GM19351 (cell line): ENCODE measurements at regions not wholly inside any gene's neighbourhood (a gene's known extent, or its start where the extent isn't known, plus 50 kb on each side); places are given as distances from the start of the nearest gene placed in this dataset.
"Not testable (repeated sequence)": the region's sequence is repeated elsewhere in the genome, so short reads cannot be mapped to it uniquely, and the experiment has no call there.

Source experiments
- ATAC-seq: cut with Tn5 transposase; IDR thresholded peaks from one replicate; pipeline ENCODE4 v1.9.1; 2021; ENCODE audit warnings: mild to moderate bottlenecking, moderate library complexity; ENCODE audit not compliant: unreplicated experiment

DNA sequence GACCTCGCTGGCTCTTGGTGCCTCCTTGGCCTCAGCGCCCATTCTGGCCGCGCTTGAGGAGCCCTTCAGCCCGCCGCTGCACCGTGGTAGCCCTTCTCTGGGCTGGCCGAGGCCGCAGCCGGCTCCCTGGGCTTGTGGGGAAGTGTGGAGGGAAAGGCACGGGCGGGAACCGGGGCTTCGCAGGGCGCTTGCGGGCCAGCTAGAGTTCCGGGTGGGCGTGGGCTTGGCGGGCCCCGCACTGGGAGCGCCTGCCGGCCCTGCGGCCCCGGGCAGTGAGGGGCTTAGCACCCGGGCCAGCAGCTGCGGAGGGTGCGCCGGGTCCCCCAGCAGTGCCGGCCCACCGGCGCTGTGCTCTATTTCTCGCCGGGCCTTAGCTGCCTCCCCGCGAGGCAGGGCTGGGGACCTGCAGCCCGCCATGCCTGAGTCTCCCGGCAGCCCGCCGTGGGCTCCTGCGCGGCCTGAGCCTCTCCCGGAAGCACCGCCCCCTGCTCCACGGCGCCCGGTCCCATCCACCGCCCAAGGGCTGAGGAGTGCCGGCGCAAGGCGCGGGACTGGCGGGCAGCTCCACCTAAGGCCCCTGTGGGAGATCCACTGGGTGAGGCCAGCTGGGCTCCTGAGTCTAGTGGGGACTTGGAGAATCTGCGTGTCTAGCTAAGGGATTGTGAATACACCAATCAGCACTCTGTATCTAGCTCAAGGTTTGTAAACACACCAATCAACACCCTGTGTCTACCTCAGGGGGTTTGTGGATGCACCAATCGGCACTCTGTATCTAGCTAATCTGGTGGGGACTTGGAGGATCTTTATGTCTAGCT is 141.1 kb downstream of the SLCO4C1 start:
- peak; percentile 62 for ATAC-seq

- peak; percentile 9 for ATAC-seq
Measured at GRCh38 chr5:102154291-102154690, 141.8 kb downstream of the SLCO4C1 start.

DNA sequence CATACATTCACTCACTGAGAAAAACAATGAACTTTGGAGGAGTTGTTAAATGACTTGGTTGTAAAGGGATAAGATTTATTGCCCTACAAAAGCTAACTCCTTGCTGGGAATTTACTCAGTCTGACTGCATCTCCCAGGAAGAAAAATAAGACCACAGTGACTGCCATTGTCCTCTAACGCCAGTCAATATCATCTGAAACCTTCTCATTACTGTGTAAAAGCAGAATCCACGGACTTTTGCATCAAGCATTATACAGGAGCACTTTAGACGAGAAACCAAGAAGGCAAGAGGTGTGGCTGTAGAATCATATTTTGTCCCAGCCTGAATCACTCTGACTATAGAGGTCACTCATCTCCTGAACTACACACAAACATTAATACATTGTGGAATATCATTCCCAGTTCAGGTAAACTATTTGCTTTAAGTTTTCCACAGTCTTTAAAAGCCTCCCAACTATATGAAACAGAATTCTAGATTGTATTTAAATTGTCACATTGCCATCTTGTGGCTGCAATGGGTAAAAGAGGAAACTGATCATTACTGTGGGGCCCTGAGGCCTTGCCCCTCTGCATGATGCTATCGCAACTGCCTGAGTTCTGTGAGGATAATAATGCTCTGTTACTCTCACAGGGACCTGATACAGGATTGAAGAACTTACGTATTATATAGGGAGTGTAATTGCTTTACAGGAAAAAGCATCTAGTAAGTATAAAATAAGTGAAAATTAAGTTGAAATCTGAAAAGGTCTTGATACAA is 142.9 kb downstream of the SLCO4C1 start:
- ATAC-seq: peak; percentile 80

- ATAC-seq: no peak
Measured at GRCh38 chr5:102139029-102139428, 157.1 kb downstream of the SLCO4C1 start.

DNA sequence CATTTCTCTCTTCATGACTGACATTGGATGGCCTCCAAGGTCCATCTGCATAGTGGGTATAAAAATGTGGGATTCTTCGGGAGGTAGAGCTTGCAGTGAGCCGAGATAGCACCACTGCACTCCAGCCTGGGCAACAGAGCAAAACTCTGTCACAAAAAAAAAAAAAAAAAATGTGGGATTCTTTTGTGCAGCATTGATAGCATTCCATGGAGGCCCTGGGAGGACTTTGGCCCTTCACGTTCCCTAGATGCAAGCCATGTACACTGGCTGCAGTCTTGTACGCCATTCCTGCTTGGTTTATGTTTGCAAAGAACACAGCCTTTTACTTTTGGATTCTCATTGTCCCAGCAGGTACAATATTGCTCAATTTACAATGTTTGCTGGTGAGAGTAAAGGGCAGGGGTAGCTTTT is 157.8 kb downstream of the SLCO4C1 start:
- ATAC-seq: no peak

DNA sequence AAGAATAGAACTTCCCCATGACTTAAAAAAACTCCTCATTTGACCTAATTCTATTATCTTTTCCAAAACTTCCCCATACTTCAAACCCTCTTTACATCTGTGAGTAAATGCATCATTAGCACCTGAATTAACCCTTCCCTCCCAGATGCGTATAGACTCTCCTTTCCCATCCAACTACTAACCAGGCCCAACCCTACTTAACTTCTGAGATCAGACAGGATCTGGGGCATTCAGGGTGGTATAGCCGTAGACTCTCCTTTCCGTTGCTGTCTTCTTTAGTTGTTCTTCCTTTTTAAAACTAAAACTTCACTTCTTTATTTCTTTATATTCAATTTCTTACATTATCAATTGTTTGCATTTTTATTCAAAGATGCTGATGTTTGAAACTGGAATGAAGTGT is 165.2 kb downstream of the SLCO4C1 start:
- no peak for ATAC-seq

DNA sequence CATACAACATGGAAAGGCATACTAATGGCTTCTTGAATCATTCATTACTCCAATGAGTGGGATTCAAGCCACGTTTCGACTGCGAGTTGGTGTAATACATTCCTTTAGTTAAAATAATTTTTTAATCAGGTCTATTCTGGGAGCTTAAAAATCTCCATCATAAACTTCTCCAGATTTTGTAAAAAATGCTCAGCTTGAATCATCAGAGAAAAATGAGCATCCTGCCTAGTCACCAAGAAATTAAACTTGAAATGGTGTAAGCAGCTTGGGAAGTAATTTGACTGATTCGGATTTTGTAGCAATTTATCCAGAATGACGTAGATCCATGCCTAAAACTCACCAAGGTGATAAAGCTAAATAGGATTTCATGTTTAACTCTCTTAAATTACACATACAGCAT is 165.7 kb downstream of the SLCO4C1 start:
- ATAC-seq: no peak

DNA sequence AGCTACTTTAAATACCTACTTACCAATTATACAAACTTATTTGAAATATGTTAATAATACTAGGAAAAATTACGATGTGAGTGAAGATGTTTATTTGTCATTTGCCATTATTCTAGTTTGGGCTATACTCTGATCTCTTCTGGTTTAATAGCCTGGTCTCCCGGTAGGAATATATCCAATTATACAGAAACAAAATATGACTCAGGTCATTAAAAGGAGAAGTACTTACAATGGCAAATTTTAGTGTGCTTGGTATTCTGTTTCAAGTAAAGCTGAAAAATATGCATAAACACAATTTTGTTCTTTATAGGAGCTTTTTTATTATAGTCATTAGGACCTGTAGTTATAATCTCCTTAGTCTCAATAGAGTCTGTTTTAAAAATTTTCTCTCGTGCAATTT is 176.8 kb downstream of the SLCO4C1 start:
- no peak for ATAC-seq

DNA sequence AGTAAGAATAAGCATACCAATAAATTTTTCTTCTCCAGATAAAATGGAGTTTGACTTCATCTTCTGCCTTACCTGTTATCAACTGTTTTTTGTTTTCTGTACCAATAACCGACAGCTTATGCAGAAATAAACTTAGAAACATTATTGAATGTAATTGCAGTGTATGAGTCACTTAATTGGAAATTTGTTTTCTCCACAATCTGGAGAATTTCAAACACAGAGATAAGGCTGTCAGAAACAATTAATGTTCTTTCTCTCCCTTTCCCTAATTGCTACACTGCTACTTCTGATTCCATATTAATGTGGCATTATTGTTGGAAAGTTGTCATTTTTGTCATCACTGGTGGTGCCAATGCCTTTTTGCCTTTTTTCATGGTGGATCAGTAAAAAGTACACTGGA is 180.3 kb downstream of the SLCO4C1 start:
- no peak for ATAC-seq

- no peak for ATAC-seq
Measured at GRCh38 chr5:102114525-102115069, 181.5 kb downstream of the SLCO4C1 start.

DNA sequence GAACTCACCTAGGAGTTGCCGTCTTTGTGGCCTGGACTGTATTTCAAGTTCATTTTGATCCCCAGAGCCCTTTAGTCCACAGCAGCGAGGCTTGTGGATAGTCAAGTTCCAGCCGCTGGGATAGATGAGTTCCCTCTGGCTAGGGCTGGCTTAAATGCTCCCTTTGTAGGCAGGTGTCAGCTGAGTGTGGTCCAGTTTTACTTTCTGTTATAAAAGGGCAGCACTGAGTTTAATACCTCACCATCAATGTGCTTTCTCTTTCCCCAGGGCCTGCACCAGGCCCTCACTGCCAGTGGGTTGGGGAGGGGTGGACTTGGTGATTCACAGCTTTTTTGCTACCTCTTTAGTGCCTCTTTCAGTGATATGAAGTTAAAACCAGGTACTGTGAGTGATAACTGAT is 188.2 kb downstream of the SLCO4C1 start:
- no peak for ATAC-seq

DNA sequence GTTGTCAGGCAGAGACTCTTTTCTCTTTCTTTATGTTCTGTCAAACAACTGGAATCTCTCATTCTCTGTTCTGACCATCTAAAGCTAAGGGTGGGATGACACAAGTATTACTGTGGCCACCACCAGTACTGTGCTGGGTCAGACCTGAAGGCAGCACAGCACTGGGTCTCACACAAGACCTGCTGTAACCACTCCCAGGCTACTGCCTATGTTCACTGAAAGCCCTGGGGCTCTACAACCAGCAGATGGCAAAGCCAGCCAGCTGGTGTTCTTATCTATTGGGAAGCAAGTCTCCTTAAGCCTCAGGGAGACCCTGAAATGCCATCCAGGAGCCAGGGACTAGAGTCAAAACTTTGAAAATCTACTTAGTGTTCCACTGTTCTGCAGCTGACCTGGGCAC is 189.5 kb downstream of the SLCO4C1 start:
- ATAC-seq: no peak

- no peak for ATAC-seq
Measured at GRCh38 chr5:102099766-102100331, 196.2 kb downstream of the SLCO4C1 start.

DNA sequence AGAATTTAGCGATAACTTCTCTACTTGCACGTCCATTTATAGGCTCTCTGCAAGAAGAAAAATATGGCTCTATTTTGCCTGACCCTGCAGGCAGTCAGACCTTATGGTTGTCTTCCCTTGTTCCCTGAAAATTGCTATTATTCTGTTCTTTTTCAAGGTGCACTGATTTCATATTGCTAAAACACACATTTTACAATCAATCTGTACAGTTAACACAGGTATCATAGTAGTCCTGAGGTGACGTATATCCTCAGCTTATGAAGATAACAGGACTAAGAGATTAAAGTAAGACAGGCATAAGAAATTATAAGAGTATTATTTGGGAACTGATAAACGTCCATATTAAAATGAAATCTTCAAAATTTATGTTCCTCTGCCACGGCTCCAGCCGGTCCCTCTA is 197.0 kb downstream of the SLCO4C1 start:
- not testable (repeated sequence) for ATAC-seq

DNA sequence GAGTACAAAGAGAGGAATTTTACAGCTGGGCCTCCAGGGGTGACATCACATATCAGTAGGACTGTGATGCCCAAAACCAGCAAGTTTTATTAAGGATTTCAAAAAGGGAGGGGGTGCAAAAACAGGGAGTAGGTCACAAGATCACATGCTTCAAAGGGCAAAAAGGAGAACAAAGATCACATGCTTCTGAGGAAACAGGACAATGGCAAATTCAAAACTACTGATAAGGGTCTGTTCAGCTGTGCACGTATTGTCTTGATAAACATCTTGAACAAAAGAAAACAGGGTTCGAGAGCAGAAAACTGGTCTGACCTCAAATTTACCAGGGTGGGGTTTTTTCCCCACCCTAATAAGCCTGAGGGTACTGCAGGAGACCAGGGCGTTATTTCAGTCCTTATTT is 197.5 kb downstream of the SLCO4C1 start:
- ATAC-seq: not testable (repeated sequence)

- peak; percentile 97 for ATAC-seq
Measured at GRCh38 chr5:102090770-102091169, 205.3 kb downstream of the SLCO4C1 start.

- no peak for ATAC-seq
Measured at GRCh38 chr5:102089883-102090282, 206.2 kb downstream of the SLCO4C1 start.

GRCh38 chr5:102087906-102088305 is 208.2 kb downstream of the SLCO4C1 start:
- ATAC-seq: no peak

GRCh38 chr5:102080288-102080687 is 215.8 kb downstream of the SLCO4C1 start:
- no peak for ATAC-seq

DNA sequence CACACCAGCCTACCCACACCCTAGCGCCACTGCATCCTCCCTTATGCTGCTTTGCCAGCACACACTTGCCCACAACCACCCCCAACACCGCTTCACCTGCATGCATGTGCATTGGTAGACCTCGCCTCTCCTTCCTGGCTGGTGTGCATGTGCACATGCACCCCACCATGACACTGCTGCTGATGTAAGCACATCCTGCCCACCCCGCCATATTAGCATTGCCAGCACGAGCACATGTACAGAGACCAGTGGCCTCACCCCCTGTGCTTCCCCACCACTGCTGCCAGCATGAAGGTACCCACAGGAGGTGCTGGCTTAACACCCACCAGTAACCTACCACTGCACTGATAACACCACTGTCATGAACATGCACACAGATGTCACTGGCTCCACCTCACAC is 218.2 kb downstream of the SLCO4C1 start:
- no peak for ATAC-seq

DNA sequence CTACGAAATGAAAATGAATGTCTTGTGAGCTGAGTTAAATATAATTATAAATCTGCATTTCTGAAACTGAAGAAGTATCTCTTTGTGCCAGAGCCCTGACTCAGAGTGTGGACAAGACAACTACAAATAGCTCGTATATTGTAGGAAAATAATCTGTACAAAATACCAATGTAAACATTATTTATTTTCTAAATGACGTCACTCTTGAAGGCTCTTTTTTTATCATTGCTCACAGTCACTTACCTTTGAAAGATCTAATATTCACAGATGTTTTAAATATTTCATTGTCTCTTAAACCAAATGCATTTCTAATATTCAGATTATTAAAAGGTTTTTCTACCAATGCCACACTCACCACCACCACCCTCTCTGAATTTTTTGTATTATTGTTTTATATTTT is 226.1 kb downstream of the SLCO4C1 start:
- ATAC-seq: no peak

GRCh38 chr5:102068870-102069269 is 227.2 kb downstream of the SLCO4C1 start:
- ATAC-seq: no peak
